Suprapubic skin (tissue), 3 donors: ENCODE measurements at regions not wholly inside any gene's neighbourhood (a gene's known extent, or its start where the extent isn't known, plus 50 kb on each side); places are given as distances from the start of the nearest gene placed in this dataset.

Experiments used
- CTCF ChIP-seq, 2 donors: fragments of 200-600 bp in 1 of 2; fragments of 450-650 bp in 1 of 2; sonication (generic) in 1 of 2; IDR thresholded peaks; one replicate each; pipeline ENCODE4 v1.5.1; 2016 to 2019; ENCODE audit warnings: antibody characterized with exemption in 2 of 2, mild to moderate bottlenecking in 1 of 2, moderate library complexity in 1 of 2
- POLR2AphosphoS5 ChIP-seq, 3 donors: sonication (generic); formaldehyde crosslinking; IDR thresholded peaks; one replicate each; pipeline ENCODE4 v1.6.1; 2017; ENCODE audit warnings: antibody characterized with exemption in 3 of 3

DNA sequence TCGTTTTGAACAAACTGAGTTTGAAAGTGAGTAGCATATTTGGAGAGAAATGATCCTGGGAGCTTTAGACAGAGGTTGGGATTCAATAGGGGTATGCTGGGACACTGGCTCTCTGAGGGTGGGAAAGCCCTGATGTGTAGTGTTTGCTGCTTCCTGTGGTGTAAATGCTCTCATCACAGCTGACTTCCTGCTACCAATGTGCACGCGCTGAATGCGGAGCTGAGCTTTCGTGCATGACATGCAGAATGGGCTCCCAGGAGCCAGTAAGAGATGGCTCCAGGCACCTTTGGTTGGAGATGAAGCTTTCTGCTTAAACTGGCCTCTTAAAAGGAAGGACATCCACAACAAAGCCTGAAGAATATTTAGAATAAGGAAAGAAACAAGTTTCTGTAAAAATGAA, 224.1 kb upstream of the CCDC150 start:
- TF ChIP-seq CTCF (IDR thresholded peaks at IDR 0.05) (no peak), POLR2AphosphoS5 (IDR thresholded peaks at IDR 0.05) (no peak)
